ENCODE measurements at regions not wholly inside any gene's neighbourhood (a gene's known extent, or its start where the extent isn't known, plus 50 kb on each side); places are given as distances from the start of the nearest gene placed in this dataset.

GRCh38 chr15:98441599-98441998, 206.7 kb upstream of the IGF1R start:
- TF ChIP-seq, protein P1, sequence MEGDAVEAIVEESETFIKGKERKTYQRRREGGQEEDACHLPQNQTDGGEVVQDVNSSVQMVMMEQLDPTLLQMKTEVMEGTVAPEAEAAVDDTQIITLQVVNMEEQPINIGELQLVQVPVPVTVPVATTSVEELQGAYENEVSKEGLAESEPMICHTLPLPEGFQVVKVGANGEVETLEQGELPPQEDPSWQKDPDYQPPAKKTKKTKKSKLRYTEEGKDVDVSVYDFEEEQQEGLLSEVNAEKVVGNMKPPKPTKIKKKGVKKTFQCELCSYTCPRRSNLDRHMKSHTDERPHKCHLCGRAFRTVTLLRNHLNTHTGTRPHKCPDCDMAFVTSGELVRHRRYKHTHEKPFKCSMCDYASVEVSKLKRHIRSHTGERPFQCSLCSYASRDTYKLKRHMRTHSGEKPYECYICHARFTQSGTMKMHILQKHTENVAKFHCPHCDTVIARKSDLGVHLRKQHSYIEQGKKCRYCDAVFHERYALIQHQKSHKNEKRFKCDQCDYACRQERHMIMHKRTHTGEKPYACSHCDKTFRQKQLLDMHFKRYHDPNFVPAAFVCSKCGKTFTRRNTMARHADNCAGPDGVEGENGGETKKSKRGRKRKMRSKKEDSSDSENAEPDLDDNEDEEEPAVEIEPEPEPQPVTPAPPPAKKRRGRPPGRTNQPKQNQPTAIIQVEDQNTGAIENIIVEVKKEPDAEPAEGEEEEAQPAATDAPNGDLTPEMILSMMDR (IDR thresholded peaks at IDR 0.05; ENCODE audit: low read depth, low read length) = no peak
- Histone ChIP-seq H3K9me3 (no peaks in the 10 kb centered on the region), H3K4me1 (no peaks in the 10 kb centered on the region; the same call in 1 of the 2 replicates), H3K36me3 (no peaks in the 10 kb centered on the region), H3K27me3 (peaks cover 21% of the 10 kb centered on the region), H3K4me3 (ENCODE audit: low read depth, low read length) (no peak overlapping the region)
- no peak for DNase-seq

- TF ChIP-seq, protein P1 (IDR thresholded peaks at IDR 0.05; ENCODE audit: low read depth, low read length) = peak; percentile 94
- H3K36me3 ChIP-seq = no peaks in the 10 kb centered on the region
- H3K4me1 ChIP-seq = no peaks in the 10 kb centered on the region; the same call in 1 of the 2 replicates
- peak; percentile 61 for DNase-seq
- no peak overlapping the region for H3K4me3 ChIP-seq (ENCODE audit: low read depth, low read length)
- H3K9me3 ChIP-seq = no peaks in the 10 kb centered on the region
- H3K27me3 ChIP-seq = peaks cover 24% of the 10 kb centered on the region
Measured at GRCh38 chr15:98442379-98442833, 205.9 kb upstream of the IGF1R start.

GRCh38 chr15:98442901-98443300, 205.4 kb upstream of the IGF1R start:
- H3K9me3 ChIP-seq = no peaks in the 10 kb centered on the region
- no peak overlapping the region for H3K4me3 ChIP-seq (ENCODE audit: low read depth, low read length)
- TF ChIP-seq, protein P1 (IDR thresholded peaks at IDR 0.05; ENCODE audit: low read depth, low read length) = no peak
- peaks cover 24% of the 10 kb centered on the region for H3K27me3 ChIP-seq
- H3K4me1 ChIP-seq = no peaks in the 10 kb centered on the region; the same call in 1 of the 2 replicates
- H3K36me3 ChIP-seq = no peaks in the 10 kb centered on the region
- no peak for DNase-seq

- TF ChIP-seq, protein P1 (IDR thresholded peaks at IDR 0.05; ENCODE audit: low read depth, low read length) = no peak
Measured at GRCh38 chr15:98443526-98443925, 204.8 kb upstream of the IGF1R start.

DNA sequence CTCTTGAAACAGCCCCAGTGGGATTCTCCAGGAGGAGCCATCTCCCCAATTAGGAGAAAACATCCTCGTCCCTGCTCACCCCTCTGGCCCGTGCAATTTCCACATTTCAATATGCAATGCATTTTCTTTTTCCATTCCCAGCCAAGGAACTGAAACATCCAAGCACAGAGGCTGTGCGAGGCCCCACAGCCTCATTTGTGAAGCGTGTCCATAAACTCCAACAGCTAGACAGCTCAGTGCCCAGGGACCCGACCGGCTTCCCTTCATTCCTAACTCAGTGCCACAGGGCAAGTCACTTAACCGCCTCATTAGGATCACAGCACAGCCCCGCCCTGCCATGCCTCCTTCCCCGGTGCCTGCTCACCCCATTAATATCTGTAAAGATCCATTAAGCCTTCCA, 204.2 kb upstream of the IGF1R start:
- Histone ChIP-seq H3K4me1 (no peaks in the 10 kb centered on the region; the same call in 1 of the 2 replicates), H3K9me3 (no peaks in the 10 kb centered on the region), H3K36me3 (no peaks in the 10 kb centered on the region), H3K4me3 (ENCODE audit: low read depth, low read length) (no peak overlapping the region), H3K27me3 (peaks cover 33% of the 10 kb centered on the region)
- no peak for DNase-seq
- TF ChIP-seq, protein P1 (IDR thresholded peaks at IDR 0.05; ENCODE audit: low read depth, low read length) = no peak

More at GRCh38 chr15:98443526-98443925, 204.8 kb upstream of the IGF1R start:
- Histone ChIP-seq H3K27me3 (peaks cover 29% of the 10 kb centered on the region), H3K36me3 (no peaks in the 10 kb centered on the region), H3K4me3 (ENCODE audit: low read depth, low read length) (no peak overlapping the region), H3K9me3 (no peaks in the 10 kb centered on the region), H3K4me1 (no peaks in the 10 kb centered on the region; the same call in 1 of the 2 replicates)
- DNase-seq = no peak

DNA sequence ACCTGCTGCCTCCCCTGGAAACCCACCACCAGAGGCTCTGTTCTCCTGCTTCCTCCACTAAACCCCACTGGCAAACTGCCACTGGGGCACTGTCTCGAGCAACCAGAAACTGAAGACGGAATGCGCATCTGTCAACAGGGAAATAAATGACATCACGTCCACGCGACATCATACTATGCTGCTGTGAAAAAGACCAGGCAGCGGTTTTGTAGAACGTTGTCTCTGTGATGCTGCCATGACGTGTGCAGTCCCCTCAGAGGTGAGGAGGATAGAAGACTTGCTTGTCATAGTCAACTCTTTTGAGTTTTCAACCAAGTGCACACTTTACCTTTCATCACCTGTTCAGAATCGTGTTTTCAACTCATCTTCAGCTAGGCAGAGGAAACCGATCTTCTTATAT, 203.0 kb upstream of the IGF1R start:
- H3K36me3 ChIP-seq = no peaks in the 10 kb centered on the region
- no peaks in the 10 kb centered on the region for H3K9me3 ChIP-seq
- H3K4me3 ChIP-seq (ENCODE audit: low read depth, low read length) = no peak overlapping the region
- DNase-seq = no peak
- no peaks in the 10 kb centered on the region; the same call in 1 of the 2 replicates for H3K4me1 ChIP-seq
- peaks cover 43% of the 10 kb centered on the region for H3K27me3 ChIP-seq
- TF ChIP-seq, protein P1 (IDR thresholded peaks at IDR 0.05; ENCODE audit: low read depth, low read length) = no peak

Data from BE2C (cell line).